Suprapubic skin (tissue), 2 donors: ENCODE measurements at regions not wholly inside any gene's neighbourhood (a gene's known extent, or its start where the extent isn't known, plus 50 kb on each side); places are given as distances from the start of the nearest gene placed in this dataset.

Source experiments
- EP300 ChIP-seq: sonication (generic); formaldehyde crosslinking; IDR thresholded peaks from one replicate; pipeline ENCODE4 v1.6.1; 2017; ENCODE audit warnings: antibody characterized with exemption
- POLR2A ChIP-seq, 2 donors: fragments of 450-650 bp; IDR thresholded peaks; one replicate each; pipeline ENCODE4 v1.6.1; 2017; ENCODE audit warnings: antibody characterized with exemption in 2 of 2, mild to moderate bottlenecking in 2 of 2, moderate library complexity in 2 of 2

DNA sequence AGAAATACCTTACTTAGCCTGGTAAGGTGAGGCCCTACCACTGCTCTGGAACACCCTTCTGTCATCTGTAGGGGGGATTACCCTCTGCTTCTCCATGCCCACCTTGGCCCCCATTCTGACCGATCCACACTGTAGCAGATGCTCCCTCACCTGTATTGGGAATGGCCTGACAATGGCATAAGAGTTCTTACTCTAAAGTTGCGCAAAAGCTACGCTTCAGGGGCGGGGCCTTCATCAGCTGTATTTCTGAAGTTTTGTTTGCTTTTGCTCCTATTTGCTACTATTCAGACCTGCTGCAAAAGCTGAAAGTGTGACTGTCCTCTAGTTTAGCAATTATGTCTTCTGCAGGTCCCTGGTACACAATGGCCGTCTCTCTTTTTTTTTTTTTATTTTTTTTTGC is 252.6 kb downstream of the TLE3 start:
- no peak for TF ChIP-seq POLR2A (IDR thresholded peaks at IDR 0.05)
- TF ChIP-seq EP300: no peak
